ENCODE measurements at regions not wholly inside any gene's neighbourhood (a gene's known extent, or its start where the extent isn't known, plus 50 kb on each side); places are given as distances from the start of the nearest gene placed in this dataset.

DNA sequence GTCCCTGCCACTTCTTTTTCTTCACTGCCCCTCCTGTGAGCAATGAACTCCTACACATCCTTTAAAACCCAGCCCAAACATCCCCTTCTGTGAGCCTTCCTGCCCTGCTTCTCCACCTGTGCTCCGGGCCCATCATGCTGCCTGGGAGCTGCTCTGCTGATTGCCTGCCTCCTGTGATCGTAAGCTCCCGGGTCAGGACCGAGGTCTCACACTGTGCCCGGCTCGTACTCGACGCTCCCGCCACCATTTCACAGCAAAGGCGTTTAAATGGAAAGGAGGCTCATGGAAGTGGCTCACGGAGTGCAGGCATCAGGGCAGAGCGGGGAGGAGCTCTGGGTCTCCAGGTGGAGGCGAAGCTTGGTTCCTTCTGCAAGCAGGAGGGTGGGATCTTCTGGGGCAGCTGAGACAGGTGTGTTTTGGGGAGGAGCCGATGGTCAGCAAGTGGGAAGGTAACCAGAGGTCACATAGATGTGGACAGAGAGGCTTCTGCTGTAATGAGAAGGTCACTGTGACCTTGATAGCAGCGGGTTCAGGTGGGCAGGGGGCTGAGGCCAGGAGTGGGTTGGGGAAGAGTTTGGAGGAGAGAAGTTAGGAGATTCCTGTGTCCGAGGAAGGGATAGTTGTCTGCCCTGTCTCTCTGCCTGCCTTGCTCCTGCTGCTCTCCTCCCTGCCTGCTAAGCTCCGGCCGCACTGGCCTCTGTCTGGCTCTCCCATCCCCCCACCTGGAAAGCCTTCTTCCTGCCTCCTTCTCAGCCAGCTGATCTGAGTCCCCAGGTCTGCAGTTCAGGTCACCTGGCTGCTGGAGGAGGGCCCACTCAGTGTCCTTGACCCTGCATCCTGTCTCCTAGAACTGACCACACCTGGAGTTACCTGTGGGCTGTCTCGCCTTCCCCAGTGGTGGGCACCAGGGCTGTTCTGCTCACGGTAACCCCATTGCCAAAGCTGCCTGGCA lies 52.7 kb upstream of the FRMD1 start:
- Histone ChIP-seq H3K27ac (ENCODE audit: low read length) (no peak overlapping the region), H3K9me2 (replicated peaks; ENCODE audit: insufficient read depth, low read length) (no peaks in the 10 kb centered on the region), H3K4me2 (ENCODE audit: low read depth, low read length, poor library complexity, severe bottlenecking) (no peak overlapping the region), H2AFZ (ENCODE audit: low read length) (no peak overlapping the region), H3K9me3 (ENCODE audit: low read length) (no peaks in the 10 kb centered on the region), H3K79me2 (ENCODE audit: low read length) (no peaks in the 10 kb centered on the region), H3K36me3 (ENCODE audit: insufficient read depth, low read length) (no peaks in the 10 kb centered on the region), H3K27me3 (ENCODE audit: low read length) (no peaks in the 10 kb centered on the region), H3K9ac (ENCODE audit: low read length) (no peak overlapping the region), H3K4me3 (ENCODE audit: low read length) (no peak overlapping the region), H4K20me1 (ENCODE audit: insufficient read depth, low read depth, low read length) (no peaks in the 10 kb centered on the region), H3K4me1 (ENCODE audit: low read length) (no peaks in the 10 kb centered on the region)
- no peak for DNase-seq

- Histone ChIP-seq H3K4me1 (ENCODE audit: low read length) (no peaks in the 10 kb centered on the region), H3K9me2 (replicated peaks; ENCODE audit: insufficient read depth, low read length) (no peaks in the 10 kb centered on the region), H3K4me3 (ENCODE audit: low read length) (no peak overlapping the region), H3K27me3 (ENCODE audit: low read length) (no peaks in the 10 kb centered on the region), H3K4me2 (ENCODE audit: low read depth, low read length, poor library complexity, severe bottlenecking) (no peak overlapping the region), H4K20me1 (ENCODE audit: insufficient read depth, low read depth, low read length) (no peaks in the 10 kb centered on the region), H3K9me3 (ENCODE audit: low read length) (no peaks in the 10 kb centered on the region), H2AFZ (ENCODE audit: low read length) (no peak overlapping the region), H3K27ac (ENCODE audit: low read length) (no peak overlapping the region), H3K79me2 (ENCODE audit: low read length) (no peaks in the 10 kb centered on the region), H3K9ac (ENCODE audit: low read length) (no peak overlapping the region), H3K36me3 (ENCODE audit: insufficient read depth, low read length) (no peaks in the 10 kb centered on the region)
- DNase-seq: no peak
These were observed 51.8 kb upstream of the FRMD1 start for GRCh38 chr6:168130697-168131371.

DNA sequence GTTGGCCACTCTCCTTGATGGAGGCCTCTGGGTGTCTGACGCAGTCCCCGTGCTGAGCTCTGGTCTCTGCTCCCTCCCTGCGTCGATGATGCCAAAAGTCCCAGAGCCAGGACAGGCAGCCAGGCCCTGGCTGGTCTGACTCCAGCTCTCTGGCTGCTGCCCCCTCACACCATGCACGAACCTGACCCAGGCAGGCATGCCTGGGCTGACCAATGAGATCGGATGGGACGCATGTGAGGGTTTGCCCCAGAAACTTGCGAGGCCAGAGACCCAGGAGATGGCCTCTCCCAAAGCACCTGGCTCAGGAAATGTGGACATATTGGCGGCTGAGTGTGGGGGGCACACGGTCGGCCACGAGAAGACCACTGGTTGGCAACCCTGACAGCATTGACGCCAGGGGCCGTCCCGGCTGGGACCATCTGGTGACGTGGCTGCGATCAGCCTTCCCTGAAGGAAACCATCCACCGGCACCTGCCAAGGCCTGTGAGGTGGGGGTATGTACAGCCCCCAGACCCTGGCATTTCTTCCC lies 51.2 kb upstream of the FRMD1 start:
- Histone ChIP-seq H2AFZ (ENCODE audit: low read length) (no peak overlapping the region), H3K79me2 (ENCODE audit: low read length) (no peaks in the 10 kb centered on the region), H3K36me3 (ENCODE audit: insufficient read depth, low read length) (no peaks in the 10 kb centered on the region), H4K20me1 (ENCODE audit: insufficient read depth, low read depth, low read length) (no peaks in the 10 kb centered on the region), H3K9ac (ENCODE audit: low read length) (no peak overlapping the region), H3K9me3 (ENCODE audit: low read length) (no peaks in the 10 kb centered on the region), H3K4me3 (ENCODE audit: low read length) (no peak overlapping the region), H3K27me3 (ENCODE audit: low read length) (no peaks in the 10 kb centered on the region), H3K9me2 (replicated peaks; ENCODE audit: insufficient read depth, low read length) (no peaks in the 10 kb centered on the region), H3K4me1 (ENCODE audit: low read length) (no peaks in the 10 kb centered on the region), H3K4me2 (ENCODE audit: low read depth, low read length, poor library complexity, severe bottlenecking) (no peak overlapping the region), H3K27ac (ENCODE audit: low read length) (no peak overlapping the region)
- no peak for DNase-seq

- Histone ChIP-seq H3K4me1 (ENCODE audit: low read length) (no peaks in the 10 kb centered on the region), H3K36me3 (ENCODE audit: insufficient read depth, low read length) (no peaks in the 10 kb centered on the region), H3K9me3 (ENCODE audit: low read length) (no peaks in the 10 kb centered on the region), H3K4me3 (ENCODE audit: low read length) (no peak overlapping the region), H3K9ac (ENCODE audit: low read length) (no peak overlapping the region), H2AFZ (ENCODE audit: low read length) (no peak overlapping the region), H4K20me1 (ENCODE audit: insufficient read depth, low read depth, low read length) (no peaks in the 10 kb centered on the region), H3K4me2 (ENCODE audit: low read depth, low read length, poor library complexity, severe bottlenecking) (no peak overlapping the region), H3K27ac (ENCODE audit: low read length) (no peak overlapping the region), H3K27me3 (ENCODE audit: low read length) (no peaks in the 10 kb centered on the region), H3K79me2 (ENCODE audit: low read length) (no peaks in the 10 kb centered on the region), H3K9me2 (replicated peaks; ENCODE audit: insufficient read depth, low read length) (no peaks in the 10 kb centered on the region)
- DNase-seq: no peak
These were observed 50.5 kb upstream of the FRMD1 start for GRCh38 chr6:168129292-168130167.

GRCh38 chr6:168128631-168129291 lies 49.7 kb upstream of the FRMD1 start:
- Histone ChIP-seq H3K27me3 (ENCODE audit: low read length) (no peaks in the 10 kb centered on the region), H3K9me2 (replicated peaks; ENCODE audit: insufficient read depth, low read length) (no peaks in the 10 kb centered on the region), H3K9ac (ENCODE audit: low read length) (no peak overlapping the region), H3K4me3 (ENCODE audit: low read length) (no peak overlapping the region), H3K4me2 (ENCODE audit: low read depth, low read length, poor library complexity, severe bottlenecking) (no peak overlapping the region), H3K79me2 (ENCODE audit: low read length) (no peaks in the 10 kb centered on the region), H3K4me1 (ENCODE audit: low read length) (no peaks in the 10 kb centered on the region), H2AFZ (ENCODE audit: low read length) (no peak overlapping the region), H3K27ac (ENCODE audit: low read length) (no peak overlapping the region), H4K20me1 (ENCODE audit: insufficient read depth, low read depth, low read length) (no peaks in the 10 kb centered on the region), H3K9me3 (ENCODE audit: low read length) (no peaks in the 10 kb centered on the region), H3K36me3 (ENCODE audit: insufficient read depth, low read length) (no peaks in the 10 kb centered on the region)
- DNase-seq: no peak

Measured in Karpas-422 (cell line).